Stimulated activated CD8-positive, alpha-beta memory T cell treated with anti-CD3 and anti-CD28 coated beads, Interleukin-15, amount 100 ng/mL, for 4 hours (primary cell): ENCODE measurements at regions not wholly inside any gene's neighbourhood (a gene's known extent, or its start where the extent isn't known, plus 50 kb on each side); places are given as distances from the start of the nearest gene placed in this dataset.
"Not testable (repeated sequence)": the region's sequence is repeated elsewhere in the genome, so short reads cannot be mapped to it uniquely, and the experiment has no call there.

Experiments
- DNase-seq, 2 donors: peaks; one replicate each; pipeline ENCODE4 v3.0.0-alpha.2; 2020; ENCODE audit warnings: low read depth in 2 of 2

DNA sequence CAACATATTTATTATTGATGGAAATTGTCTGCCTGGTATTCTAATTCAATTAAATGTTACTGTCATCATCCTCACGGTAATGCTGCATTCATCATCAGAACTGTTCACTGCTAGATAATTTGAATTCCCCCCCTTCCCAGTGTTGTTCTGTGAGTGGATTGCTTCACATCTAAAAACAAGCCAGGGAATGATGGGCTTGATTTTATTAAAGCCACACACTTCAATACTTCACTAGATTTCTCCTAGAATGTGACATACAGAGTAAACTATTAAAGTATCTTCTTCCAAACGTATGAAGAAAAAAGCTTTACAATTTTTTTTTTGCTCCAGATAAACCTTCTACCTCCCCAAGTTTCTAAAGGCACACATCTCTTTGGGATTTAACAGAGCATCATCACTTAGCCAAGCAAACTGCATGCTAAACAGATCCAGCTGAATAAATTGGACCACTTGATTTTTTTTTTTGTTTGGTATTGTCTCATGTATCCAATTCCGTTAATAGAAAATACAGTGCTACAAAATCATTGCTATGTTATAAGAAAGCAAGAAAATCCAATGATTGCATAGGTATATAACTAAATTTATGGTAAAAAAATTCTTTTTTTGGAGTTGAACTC lies 692.4 kb downstream of the MTRR start:
- no peak for DNase-seq

DNA sequence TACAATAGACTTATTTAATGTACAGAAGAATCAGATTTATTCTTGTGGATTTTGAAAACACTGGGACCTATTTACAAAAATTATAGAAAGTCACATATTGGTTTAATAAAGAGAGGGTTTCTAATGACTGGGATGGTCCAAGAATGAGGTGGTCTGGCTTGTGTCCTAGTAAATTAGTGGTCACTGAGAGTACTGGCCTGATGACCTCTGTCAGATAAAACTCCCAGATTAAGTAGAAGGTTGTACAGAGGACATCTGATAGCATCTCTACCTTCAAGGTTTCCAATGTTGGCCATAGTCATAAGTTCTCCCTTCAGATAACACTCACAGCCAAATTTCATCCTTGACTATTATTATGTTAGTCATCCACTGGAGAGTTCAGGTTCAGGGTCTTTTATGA lies 692.9 kb downstream of the MTRR start:
- DNase-seq = no peak

DNA sequence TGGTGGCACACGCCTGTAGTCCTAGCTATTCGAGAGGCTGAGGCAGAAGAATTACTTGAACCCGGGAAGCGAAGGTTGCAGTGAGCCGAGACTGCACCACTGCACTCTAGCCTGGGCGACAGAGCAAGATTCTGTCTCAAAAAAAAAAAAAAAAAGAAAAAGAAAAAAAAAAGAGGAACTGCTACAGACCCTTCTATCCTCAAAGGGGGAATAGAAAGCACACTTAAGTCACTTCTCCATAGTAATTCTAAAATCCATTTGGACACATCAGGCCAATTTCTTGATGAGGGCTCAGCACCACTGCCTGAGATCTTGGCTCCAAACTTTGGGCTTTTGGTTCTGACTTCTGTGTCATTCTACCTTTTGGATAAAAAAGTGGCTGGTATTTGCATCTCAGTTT lies 694.6 kb downstream of the MTRR start:
- DNase-seq = not testable (repeated sequence)

DNA sequence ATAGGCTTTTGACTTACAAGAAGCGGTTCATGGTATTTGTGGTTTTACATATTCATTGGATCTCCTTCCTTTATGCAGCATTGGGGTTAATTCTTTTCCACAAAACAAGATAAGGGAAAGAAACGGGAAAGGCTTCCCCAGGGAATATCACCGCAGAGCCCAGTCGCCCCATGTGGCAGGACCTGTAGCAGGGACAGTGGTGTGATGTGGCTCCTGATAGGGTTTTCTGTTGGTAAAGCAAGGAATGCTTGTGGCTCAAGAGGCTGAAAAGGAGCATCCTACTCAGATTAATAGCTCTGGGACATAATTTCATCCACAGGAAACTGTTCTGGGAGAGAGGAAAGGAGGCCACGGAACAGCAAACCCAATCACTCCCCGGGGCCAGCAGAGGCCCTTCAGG lies 699.9 kb downstream of the MTRR start:
- no peak for DNase-seq

DNA sequence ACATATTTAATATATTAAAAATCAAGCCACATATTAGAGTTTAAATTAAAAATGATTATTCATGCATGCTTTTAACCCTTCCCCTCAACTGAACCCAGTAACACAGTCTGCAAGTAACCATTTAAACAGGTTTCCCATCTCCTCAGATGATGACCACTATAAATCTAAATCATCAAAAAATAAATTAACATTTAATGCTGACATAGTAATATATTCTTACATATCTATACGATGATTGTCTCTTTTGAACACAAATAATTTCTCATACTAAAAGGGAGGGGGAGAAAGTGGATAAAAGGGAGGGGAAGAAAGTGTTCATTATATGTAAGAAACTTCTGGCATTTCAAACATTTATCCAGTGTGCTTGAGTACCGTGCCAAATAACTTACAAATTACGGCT lies 701.6 kb downstream of the MTRR start:
- no peak for DNase-seq

DNA sequence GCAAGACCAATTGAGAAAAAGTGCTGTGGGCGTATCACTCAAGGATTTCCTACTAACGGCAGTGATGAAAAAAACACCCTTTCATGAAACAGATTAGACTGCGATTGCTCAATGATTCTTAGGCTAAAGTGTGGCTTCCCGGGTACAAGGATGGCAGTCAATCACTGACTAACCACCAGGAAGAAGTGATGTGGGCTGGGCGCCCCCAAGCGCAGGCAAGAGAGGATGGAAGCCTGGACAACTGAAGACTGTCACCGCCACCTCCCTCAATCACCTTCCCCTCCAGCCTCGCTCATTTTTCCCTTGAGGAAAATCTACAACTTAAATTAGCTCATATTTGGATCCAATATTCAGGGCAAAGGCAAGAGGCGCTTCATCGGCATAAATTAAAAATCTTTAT lies 707.2 kb downstream of the MTRR start:
- DNase-seq = no peak

DNA sequence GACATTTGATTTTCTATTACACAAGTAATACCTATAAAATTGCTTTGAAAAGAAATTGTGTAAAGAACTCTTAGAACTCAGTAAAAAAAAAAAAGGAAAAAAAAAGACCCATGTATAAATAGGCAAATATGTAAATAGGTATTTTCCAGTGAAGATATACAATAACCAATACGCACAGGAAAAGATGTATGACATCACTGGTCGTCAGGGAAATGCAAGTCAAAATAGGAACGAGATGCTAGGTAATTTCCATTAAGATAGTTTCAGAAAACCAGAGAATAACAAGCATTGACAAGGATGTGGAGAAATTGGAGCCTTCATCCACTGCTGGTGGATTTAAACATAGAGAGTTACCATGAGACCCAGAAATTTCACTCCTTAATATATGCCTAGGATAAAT lies 708.8 kb downstream of the MTRR start:
- no peak for DNase-seq

DNA sequence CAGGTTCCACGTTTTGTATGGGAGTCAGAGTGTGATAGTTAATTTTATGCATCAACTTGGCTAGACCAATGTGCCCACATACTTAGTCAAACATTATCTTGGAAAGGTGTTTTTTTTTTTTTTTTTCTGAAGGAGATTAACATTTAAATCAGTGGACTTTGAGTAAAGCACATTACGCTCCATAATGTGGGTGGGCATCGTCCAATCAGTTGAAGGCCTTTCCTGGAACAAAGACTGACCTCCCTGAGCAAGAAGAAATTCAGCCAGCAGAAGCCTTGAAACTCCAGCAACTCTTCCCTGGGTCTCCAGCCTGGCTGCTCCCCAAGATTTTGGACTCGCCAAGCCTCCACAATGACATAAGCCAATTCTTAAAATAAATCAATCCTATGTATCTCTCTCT lies 711.4 kb downstream of the MTRR start:
- DNase-seq = no peak

DNA sequence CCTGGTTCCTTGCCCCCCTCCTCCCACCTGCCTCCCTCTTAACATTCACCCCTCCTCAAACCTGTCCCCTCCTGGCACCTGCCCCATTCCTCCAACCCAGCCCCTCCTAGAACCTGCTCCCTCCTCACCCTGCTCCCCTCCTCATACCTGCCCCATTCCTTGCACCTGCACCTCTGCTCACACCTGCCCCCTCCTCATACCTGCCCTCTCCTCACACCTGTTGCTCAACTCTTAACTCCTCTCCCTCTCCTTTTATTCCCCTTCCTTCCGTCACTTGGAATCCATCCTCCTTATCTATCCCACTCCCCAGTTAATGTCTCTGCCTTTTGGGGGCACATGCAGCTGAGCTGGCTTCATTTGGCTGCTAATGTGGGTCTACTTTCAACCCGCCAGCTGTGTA lies 712.1 kb downstream of the MTRR start:
- no peak for DNase-seq

DNA sequence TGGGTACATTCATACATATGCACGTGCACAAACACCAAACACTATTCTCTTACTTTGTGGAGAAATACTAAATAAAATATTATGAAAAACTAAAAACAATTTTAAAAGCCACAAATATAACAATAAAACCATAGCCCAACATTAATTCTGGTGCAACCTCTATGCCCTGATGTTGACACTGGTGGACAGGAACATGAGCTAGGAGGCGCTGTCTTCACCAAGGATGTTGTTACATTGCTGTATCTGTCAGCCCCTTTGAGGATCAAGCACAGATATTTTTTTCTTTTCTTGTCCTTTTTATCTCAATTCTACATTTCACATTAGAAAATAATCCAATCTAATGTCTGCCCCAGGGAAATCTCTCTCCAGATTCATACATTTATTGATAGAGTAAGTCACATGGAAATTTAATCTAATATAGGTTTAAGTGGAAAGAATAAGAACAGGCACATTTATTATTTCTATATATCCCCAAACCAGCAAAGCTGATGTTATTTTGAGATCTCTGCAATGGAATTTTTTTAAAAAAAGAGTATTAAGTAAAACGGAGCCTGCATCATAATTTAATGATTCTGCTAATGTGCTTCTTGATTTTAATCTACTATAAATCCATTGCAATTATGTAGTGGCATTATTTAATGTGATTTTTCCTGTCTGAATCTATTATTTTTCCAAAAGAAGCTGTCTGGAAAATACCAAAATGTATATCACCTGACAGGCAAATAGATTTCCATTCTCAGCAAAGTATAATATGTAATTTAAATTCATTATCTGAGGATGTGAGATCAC lies 716.5 kb downstream of the MTRR start:
- DNase-seq = no peak

DNA sequence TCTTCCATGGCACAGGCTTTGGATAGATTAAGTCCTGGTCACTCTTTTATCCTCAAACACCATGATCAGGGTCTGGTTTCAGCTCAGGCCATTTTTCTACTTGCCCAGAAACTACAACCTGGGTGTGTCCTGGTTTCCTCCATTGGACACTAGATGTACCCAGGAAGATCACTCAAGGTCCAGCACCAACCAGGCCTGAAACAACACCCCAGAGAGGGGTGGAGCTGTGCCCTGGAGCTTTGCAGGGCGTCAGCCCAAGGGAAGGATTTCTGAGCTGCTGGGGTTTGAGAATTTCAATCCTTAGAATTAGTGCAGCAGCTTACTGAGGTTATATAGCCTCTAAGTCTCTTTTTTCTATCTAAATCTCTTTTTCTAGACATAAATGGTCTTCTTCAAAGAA lies 722.0 kb downstream of the MTRR start:
- no peak for DNase-seq

DNA sequence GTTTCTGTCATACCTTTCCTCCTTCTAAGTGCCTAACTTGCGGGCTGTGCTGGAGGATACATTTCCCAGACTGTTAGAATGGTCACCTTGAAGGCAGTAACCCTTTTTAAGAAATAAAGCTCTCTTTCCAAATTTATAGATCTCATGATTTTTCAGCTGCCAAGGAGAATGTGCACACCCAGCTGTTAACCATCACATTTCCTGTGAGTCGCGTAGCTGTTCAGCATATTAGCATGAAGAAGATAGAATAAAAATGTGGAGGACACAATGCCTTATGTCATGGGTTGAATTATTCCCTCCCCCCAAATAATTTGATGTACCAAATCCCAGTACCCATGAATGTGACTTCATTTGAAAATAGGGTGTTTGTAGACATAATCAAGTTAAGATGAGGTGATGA lies 729.4 kb downstream of the MTRR start:
- DNase-seq = no peak

DNA sequence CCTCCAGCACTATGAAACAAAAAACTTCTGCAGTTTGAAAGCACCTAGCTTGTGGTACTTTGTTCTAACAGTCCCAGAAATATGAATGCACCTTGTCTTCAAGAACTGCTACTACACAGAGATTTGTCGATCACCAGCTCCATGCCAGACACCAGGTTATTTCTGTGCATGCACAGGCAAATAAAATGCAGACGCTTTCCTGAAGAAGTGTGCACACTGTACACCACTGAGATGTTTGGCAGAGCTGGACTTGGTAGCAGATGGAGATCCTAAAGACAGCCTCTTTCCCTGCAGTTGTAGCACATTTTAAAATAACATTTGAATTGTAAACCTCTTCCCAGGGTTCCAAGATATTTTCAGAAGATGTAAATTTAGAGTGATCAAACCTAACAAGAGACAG lies 730.0 kb downstream of the MTRR start:
- DNase-seq = no peak

DNA sequence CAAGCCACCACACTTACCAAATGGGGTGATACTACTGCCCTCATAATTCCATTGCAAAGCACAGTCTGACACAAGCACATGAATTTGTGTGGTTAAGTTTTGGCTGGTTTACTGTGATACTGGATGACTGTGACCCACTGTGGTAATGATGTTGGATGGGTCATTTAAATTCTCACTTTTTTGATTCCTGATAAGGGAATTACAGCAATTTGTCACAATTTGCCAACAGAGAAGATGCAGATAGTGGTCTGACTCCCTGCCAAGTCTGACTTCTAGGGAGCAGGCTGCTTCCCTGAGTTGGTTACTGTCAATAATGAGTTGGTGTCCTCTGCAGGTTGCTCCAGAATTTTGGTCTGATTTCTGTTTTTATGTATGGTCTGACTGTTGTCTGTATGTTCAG lies 731.9 kb downstream of the MTRR start:
- DNase-seq = no peak

DNA sequence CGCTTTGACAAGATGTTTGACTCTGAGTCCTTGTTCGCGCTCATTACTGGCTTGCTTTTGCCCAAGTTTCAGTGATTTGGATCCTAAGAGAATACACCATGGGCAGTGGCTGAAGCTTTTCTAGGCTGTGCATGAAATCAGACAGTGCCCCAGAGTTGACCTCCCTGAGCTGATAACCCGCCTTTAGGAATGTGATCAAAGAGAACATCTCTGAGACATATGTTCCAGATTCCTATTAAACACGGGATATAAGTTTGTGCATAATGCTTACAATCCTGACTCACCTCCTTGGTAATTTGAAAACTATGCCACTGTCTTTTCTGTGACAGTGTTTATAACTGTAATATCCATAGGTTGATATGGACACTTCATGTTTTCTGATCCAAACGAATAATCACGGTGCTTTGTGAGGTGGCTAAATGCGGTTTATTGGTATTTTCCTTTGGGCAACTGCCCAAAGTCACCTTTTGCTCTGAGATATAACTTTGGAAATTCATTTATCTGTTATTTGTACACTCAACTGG lies 732.9 kb downstream of the MTRR start:
- DNase-seq = no peak

DNA sequence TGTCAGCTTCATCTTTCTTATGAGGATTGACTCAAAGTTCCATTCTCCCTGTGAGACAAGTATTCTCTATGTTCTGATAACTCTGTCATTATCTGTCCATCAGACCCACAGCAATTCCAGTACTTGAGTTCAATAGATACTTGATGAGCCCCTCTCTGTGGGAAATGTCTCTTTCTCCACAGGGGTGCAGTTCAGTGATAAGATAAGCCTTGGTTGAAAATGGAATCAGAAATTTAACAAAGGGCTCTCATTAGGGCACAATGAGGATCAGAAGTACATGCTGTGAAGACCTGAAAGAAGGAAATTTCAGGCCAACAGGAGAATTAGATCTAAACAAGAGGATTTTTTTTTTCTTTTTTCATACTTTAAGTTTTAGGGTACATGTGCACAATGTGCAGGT lies 737.3 kb downstream of the MTRR start:
- DNase-seq = no peak

DNA sequence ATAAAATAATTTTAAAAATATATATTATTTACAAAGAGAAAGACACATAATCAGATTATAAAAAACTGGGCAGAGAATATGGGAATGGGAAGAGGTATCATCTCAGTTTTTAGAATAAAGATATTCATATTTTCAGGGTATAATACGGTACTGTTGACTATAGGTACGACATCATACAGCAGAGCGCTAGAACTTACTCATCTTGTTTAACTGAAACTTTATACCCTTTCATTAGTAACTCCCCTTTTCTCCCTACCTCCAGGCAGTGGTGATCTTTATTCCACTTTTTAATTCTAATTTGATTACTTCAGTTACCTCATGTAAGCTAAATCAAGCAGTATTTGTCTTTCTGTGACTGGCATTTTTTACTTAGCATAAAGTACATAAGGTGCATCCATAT lies 742.1 kb downstream of the MTRR start:
- no peak for DNase-seq

DNA sequence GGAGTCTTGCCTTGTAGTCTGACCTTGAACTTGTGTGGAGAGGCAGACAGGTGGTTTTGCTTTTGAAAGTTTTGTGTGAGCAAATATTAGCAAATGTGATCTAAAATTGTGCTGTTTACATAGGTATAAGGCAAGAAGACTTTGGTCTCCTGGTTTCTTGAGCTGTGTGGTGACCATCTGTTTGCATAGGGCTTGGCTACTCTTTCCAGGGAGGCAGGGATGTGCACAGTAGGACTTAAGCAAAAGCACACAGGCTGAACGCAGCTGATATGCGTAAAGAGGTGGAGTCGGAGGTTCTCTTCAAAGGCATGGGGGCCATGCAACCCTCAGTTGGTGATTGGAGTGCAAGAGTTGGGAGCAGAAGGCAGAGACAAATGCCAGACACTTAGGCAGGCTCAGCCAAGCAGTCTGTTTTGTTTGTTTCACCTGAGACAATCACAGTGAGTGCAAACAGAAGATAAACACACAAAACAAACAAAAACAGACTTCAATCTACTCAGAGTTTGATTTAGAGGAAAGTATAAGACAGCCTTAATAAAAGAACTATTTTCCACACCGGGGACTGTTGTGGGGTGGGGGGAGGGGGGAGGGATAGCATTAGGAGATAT lies 744.2 kb downstream of the MTRR start:
- DNase-seq = no peak

DNA sequence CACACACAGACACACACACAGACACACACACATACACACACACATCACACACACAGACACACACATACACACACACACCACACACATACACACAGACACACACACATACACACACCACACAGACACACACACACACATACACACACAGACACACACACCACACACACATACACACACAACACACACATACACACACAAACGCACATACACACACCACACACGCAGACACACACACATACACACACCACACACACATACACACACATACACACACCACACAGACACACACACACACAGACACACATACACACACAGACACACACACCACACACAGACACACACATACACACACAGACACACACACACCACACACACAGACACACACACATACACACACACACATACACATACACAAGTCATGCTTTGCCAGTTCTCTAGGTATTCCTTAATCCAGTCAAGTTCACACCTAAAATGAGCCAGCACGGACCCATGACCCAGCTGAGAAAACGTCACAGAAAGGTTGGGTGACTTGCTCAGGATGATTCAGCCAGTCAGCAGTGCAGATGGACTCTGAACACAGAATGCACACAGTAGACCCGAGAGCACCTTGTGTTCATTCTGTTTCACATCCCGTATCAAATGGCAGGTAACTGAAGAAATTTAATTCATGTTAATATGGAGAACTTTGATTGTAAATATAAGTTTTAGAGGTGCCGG lies 746.4 kb downstream of the MTRR start:
- no peak for DNase-seq

DNA sequence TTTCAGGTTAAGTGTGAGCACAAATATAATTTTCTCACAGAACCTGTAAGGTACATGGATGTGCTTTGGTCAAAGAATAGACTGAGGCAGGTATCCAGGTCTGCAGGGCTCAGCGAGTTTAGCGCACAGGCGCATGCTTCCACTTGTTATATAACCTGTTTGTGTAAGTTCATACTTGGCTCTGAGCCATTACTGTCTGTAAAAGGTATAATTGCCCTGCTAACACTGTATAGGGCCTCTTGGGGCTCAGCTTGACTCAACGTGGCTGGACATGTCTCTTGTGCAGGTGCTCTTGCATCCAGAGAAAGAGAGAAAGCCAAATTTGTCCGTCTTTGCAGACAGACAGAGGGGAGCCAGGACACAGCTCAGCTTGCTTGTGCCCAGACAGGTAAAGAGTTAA lies 759.6 kb downstream of the MTRR start:
- DNase-seq = no peak

DNA sequence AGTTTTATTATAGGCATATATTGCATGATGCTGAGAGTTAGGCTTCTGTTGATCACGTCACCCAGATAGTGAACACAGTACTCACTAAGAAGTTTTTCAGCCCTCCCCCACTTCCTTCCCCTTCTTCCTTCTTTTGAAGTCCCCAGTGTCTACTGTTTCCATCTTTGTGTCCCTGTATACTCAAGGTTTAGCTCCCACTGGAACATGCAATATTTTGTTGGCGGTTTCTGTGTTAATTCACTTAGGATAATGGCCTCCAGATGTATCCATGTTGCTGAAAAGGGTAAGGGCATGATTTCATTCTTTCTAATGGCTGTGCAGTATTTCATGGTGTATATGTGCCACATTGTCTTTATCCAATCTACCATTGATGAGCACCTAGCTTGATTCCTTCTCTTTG lies 764.3 kb downstream of the MTRR start:
- no peak for DNase-seq

DNA sequence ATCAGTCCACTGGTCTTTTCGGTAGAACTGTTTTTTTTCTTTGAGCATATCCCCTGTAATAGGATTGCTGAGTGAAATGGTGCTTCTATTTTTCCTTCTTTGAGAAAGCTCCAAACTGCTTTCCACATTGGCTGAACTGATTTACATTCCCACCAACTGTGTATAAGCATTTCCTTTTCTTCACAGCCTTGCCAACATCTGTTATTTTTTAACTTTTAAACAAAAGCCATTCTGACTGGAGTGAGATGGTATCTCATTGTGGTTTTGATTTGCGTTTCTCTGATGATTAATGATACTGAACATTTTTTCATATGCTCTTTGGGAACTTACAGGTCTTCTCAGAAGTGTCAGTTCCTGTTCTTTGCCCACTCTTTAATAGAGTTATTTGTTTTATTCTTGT lies 764.7 kb downstream of the MTRR start:
- no peak for DNase-seq

DNA sequence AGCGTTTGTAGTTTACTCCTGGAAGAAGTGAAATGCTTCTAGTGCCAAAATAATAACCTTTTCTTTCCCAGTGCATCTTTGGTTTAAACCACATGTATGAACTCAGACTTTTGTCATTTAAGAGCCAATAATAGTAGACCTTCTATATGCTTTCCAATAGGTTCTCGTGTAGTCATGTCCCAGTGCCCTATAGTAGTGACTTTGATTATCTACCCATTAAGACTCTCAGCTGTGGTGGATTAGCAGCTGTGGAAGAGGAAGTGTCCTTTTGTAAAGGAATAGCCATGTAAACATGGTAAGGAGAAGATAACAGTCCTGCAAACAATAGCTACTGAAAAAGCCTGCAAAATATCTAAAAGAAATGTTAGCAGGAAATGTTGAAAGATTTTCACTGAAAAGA lies 765.3 kb downstream of the MTRR start:
- no peak for DNase-seq
